GM23338 (cell line): ENCODE measurements at regions not wholly inside any gene's neighbourhood (a gene's known extent, or its start where the extent isn't known, plus 50 kb on each side); places are given as distances from the start of the nearest gene placed in this dataset.

Experiments used
- ATAC-seq: fragments of 200-7000 bp; cut with Tn5 transposase; 3 replicates; pipeline ENCODE4 v1.9.1; 2020
- DNase-seq: peaks from one replicate; pipeline ENCODE4 v3.0.0-alpha.2; 2015; ENCODE audit warnings: low spot score
- H2AFZ ChIP-seq: fragments of 200-600 bp; sonication (generic); 2 replicates; pipeline ENCODE4 v1.8.0; 2016; ENCODE audit warnings: antibody characterized with exemption, mild to moderate bottlenecking, moderate library complexity
- H3F3A ChIP-seq: fragments of 200-600 bp; sonication (generic); replicated peaks from 2 replicates; pipeline ENCODE4 v1.8.0; 2017; ENCODE audit warnings: antibody characterized with exemption, mixed run types, low read depth
- H3K27ac ChIP-seq: fragments of 200-600 bp; sonication (generic); 2 replicates; pipeline ENCODE4 v1.6.1; 2016; ENCODE audit warnings: low read depth
- H3K27me3 ChIP-seq: fragments of 200-600 bp; sonication (generic); 2 replicates; pipeline ENCODE4 v1.8.0; 2016; ENCODE audit warnings: mild to moderate bottlenecking, mixed run types, moderate library complexity; ENCODE audit not compliant: insufficient read depth
- H3K36me3 ChIP-seq: fragments of 200-600 bp; sonication (generic); 2 replicates; pipeline ENCODE4 v1.8.0; 2016; ENCODE audit warnings: mild to moderate bottlenecking; ENCODE audit not compliant: insufficient read depth
- H3K4me1 ChIP-seq: fragments of 200-600 bp; sonication (generic); 2 replicates; pipeline ENCODE4 v1.8.0; 2016; ENCODE audit warnings: mild to moderate bottlenecking, moderate library complexity; ENCODE audit not compliant: insufficient read depth
- H3K4me2 ChIP-seq: fragments of 200-600 bp; sonication (generic); 2 replicates; pipeline ENCODE4 v1.7.1; 2017; ENCODE audit warnings: mixed run types
- H3K4me3 ChIP-seq: fragments of 200-600 bp; sonication (generic); 2 replicates; pipeline ENCODE4 v1.6.1; 2016; ENCODE audit warnings: mixed run types
- H3K79me2 ChIP-seq: fragments of 200-600 bp; sonication (generic); replicated peaks from 2 replicates; pipeline ENCODE4 v1.8.0; 2017; ENCODE audit warnings: mild to moderate bottlenecking; ENCODE audit not compliant: insufficient read depth
- H3K9me2 ChIP-seq: fragments of 200-600 bp; sonication (generic); 2 replicates; pipeline ENCODE4 v1.8.0; 2017; ENCODE audit not compliant: insufficient read depth
- H4K20me1 ChIP-seq: fragments of 200-600 bp; sonication (generic); replicated peaks from 2 replicates; pipeline ENCODE4 v1.8.0; 2017; ENCODE audit warnings: mild to moderate bottlenecking; ENCODE audit not compliant: insufficient read depth
- H3K27ac Mint-ChIP-seq: 2 replicates; pipeline ENCODE4 v1.8.0; 2020; ENCODE audit warnings: inconsistent platforms, mild to moderate bottlenecking, moderate library complexity, mixed read lengths
- H3K27me3 Mint-ChIP-seq: 3 replicates; pipeline ENCODE4 v1.8.0; 2022; ENCODE audit warnings: low read depth, mild to moderate bottlenecking, moderate library complexity, mixed read lengths, inconsistent platforms; ENCODE audit not compliant: insufficient read depth, poor library complexity
- H3K36me3 Mint-ChIP-seq: 3 replicates; pipeline ENCODE4 v1.8.0; 2021; ENCODE audit warnings: low read depth, mild to moderate bottlenecking, inconsistent platforms, moderate library complexity, mixed read lengths
- H3K4me1 Mint-ChIP-seq: 3 replicates; pipeline ENCODE4 v1.8.0; 2020; ENCODE audit warnings: mild to moderate bottlenecking, inconsistent platforms, mixed read lengths
- H3K4me3 Mint-ChIP-seq: 3 replicates; pipeline ENCODE4 v1.8.0; 2021; ENCODE audit warnings: moderate library complexity, mild to moderate bottlenecking, inconsistent platforms, mixed read lengths
- H3K9me3 Mint-ChIP-seq: 3 replicates; pipeline ENCODE4 v1.8.0; 2020; ENCODE audit warnings: moderate library complexity, mild to moderate bottlenecking, inconsistent platforms, mixed read lengths
- CREB1 ChIP-seq: fragments of 250-450 bp; sonication (Bioruptor Pico); IDR thresholded peaks from 2 replicates; pipeline ENCODE4 v1.5.0; 2020; ENCODE audit warnings: low read depth, mild to moderate bottlenecking, moderate library complexity
- EZH2 ChIP-seq: fragments of 200-600 bp; sonication (generic); IDR thresholded peaks from one replicate; pipeline ENCODE4 v1.8.0; 2017; ENCODE audit warnings: antibody characterized with exemption, mild to moderate bottlenecking, low read depth; ENCODE audit not compliant: unreplicated experiment
- EZH2phosphoT487 ChIP-seq: fragments of 200-600 bp; sonication (generic); IDR thresholded peaks from one replicate; pipeline ENCODE4 v1.8.1; 2018; ENCODE audit warnings: antibody characterized with exemption; ENCODE audit not compliant: unreplicated experiment
- JUNB ChIP-seq: IDR thresholded peaks from one replicate; pipeline ENCODE4 v1.6.1; 2016; ENCODE audit warnings: antibody characterized with exemption; ENCODE audit not compliant: unreplicated experiment
- NANOG ChIP-seq: IDR thresholded peaks from 2 replicates; pipeline ENCODE4 v1.6.1; 2016; ENCODE audit warnings: antibody characterized with exemption, borderline replicate concordance
- POLR2AphosphoS5 ChIP-seq: IDR thresholded peaks from 2 replicates; pipeline ENCODE4 v1.6.1; 2016; ENCODE audit warnings: antibody characterized with exemption, low read depth
- REST ChIP-seq: IDR thresholded peaks from one replicate; pipeline ENCODE4 v1.6.1; 2018; ENCODE audit warnings: antibody characterized with exemption; ENCODE audit not compliant: unreplicated experiment
- STAT1 ChIP-seq: IDR thresholded peaks from one replicate; pipeline ENCODE4 v1.6.1; 2016; ENCODE audit warnings: antibody characterized with exemption; ENCODE audit not compliant: unreplicated experiment
- ZNF114 ChIP-seq: fragments of 250-450 bp; sonication (Bioruptor Pico); IDR thresholded peaks from 2 replicates; pipeline ENCODE4 v1.5.0; 2020; ENCODE audit warnings: mild to moderate bottlenecking, moderate library complexity
- ZNF331 ChIP-seq: fragments of 250-450 bp; sonication (Bioruptor Pico); IDR thresholded peaks from 2 replicates; pipeline ENCODE4 v1.5.0; 2020; ENCODE audit warnings: low read depth, mild to moderate bottlenecking, moderate library complexity
- ZNF462 ChIP-seq: fragments of 250-450 bp; sonication (Bioruptor Pico); IDR thresholded peaks from 2 replicates; pipeline ENCODE4 v1.5.0; 2020; ENCODE audit warnings: mild to moderate bottlenecking, moderate library complexity
- TF ChIP-seq, protein P1 (sequence below): IDR thresholded peaks from 2 replicates; pipeline ENCODE4 v1.6.1; 2016; ENCODE audit warnings: antibody characterized with exemption
- TF ChIP-seq, protein P2 (sequence below), 2 experiments: fragments of 200-600 bp in 1 of 2; sonication (generic) in 1 of 2; conservative IDR thresholded peaks; 2 replicates each; pipeline versions ENCODE4 v1.5.1 to v1.6.1; 2016 to 2017; ENCODE audit warnings: antibody characterized with exemption in 2 of 2, low read depth in 2 of 2, mild to moderate bottlenecking in 2 of 2, moderate library complexity in 1 of 2

GRCh38 chr16:72278301-72278700 lies 106.3 kb upstream of the PMFBP1 start:
- no peaks in the 10 kb centered on the region for H3K36me3 Mint-ChIP-seq
- no peaks in the 10 kb centered on the region for H3K4me1 ChIP-seq
- H3K79me2 ChIP-seq: no peaks in the 10 kb centered on the region
- H3K27ac ChIP-seq: no peak overlapping the region
- H3K9me2 ChIP-seq: no peaks in the 10 kb centered on the region
- no peaks in the 10 kb centered on the region for H3F3A ChIP-seq
- peaks cover 3% of the 10 kb centered on the region; the same call in 2 of the 3 replicates for H3K4me1 Mint-ChIP-seq
- TF ChIP-seq POLR2AphosphoS5 (no peak), ZNF462 (CRISPR knock-in tag) (no peak), EZH2 (no peak), CREB1 (no peak), STAT1 (no peak), REST (no peak), ZNF331 (CRISPR knock-in tag) (no peak), ZNF114 (no peak), EZH2phosphoT487 (no peak), NANOG (no peak), JUNB (no peak)
- TF ChIP-seq, protein P1, sequence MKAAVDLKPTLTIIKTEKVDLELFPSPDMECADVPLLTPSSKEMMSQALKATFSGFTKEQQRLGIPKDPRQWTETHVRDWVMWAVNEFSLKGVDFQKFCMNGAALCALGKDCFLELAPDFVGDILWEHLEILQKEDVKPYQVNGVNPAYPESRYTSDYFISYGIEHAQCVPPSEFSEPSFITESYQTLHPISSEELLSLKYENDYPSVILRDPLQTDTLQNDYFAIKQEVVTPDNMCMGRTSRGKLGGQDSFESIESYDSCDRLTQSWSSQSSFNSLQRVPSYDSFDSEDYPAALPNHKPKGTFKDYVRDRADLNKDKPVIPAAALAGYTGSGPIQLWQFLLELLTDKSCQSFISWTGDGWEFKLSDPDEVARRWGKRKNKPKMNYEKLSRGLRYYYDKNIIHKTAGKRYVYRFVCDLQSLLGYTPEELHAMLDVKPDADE: no peak
- TF ChIP-seq, protein P2, sequence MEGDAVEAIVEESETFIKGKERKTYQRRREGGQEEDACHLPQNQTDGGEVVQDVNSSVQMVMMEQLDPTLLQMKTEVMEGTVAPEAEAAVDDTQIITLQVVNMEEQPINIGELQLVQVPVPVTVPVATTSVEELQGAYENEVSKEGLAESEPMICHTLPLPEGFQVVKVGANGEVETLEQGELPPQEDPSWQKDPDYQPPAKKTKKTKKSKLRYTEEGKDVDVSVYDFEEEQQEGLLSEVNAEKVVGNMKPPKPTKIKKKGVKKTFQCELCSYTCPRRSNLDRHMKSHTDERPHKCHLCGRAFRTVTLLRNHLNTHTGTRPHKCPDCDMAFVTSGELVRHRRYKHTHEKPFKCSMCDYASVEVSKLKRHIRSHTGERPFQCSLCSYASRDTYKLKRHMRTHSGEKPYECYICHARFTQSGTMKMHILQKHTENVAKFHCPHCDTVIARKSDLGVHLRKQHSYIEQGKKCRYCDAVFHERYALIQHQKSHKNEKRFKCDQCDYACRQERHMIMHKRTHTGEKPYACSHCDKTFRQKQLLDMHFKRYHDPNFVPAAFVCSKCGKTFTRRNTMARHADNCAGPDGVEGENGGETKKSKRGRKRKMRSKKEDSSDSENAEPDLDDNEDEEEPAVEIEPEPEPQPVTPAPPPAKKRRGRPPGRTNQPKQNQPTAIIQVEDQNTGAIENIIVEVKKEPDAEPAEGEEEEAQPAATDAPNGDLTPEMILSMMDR (conservative IDR thresholded peaks at IDR 0.05; ENCODE audit: low read depth in 2 of 2): no peak
- no peak overlapping the region for H2AFZ ChIP-seq
- no peaks in the 10 kb centered on the region for H3K27me3 Mint-ChIP-seq
- no peaks in the 10 kb centered on the region for H3K27me3 ChIP-seq
- H4K20me1 ChIP-seq: no peaks in the 10 kb centered on the region
- ATAC-seq (no peak), DNase-seq (no peak)
- no peaks in the 10 kb centered on the region; the same call in 2 of the 3 replicates for H3K9me3 Mint-ChIP-seq
- no peak overlapping the region for H3K4me2 ChIP-seq
- H3K4me3 ChIP-seq: no peak overlapping the region
- no peak overlapping the region for H3K27ac Mint-ChIP-seq
- no peaks in the 10 kb centered on the region for H3K36me3 ChIP-seq
- no peak overlapping the region for H3K4me3 Mint-ChIP-seq
